Bronchial epithelial cell (primary cell): ENCODE measurements at regions not wholly inside any gene's neighbourhood (a gene's known extent, or its start where the extent isn't known, plus 50 kb on each side); places are given as distances from the start of the nearest gene placed in this dataset.

ENCODE experiments used
- DNase-seq: peaks from one replicate; pipeline ENCODE4 v3.0.0-alpha.2; 2010; ENCODE audit warnings: low read depth
- FAIRE-seq: peaks from 2 replicates; lab custom pipeline; 2011; peaks lifted over from hg19 to GRCh38; lab: Jason Lieb, UNC
- H3K27me3 ChIP-seq: 2 replicates; pipeline ENCODE4 v1.5.1; 2011; ENCODE audit warnings: low read length; ENCODE audit not compliant: control insufficient read depth, insufficient read depth
- H3K36me3 ChIP-seq: 2 replicates; pipeline ENCODE4 v1.5.1; 2011; ENCODE audit warnings: low read length; ENCODE audit not compliant: control insufficient read depth, insufficient read depth
- H3K4me3 ChIP-seq: 2 replicates; pipeline ENCODE4 v1.5.1; 2011; ENCODE audit warnings: mild to moderate bottlenecking, low read depth, low read length, control low read depth
- TF ChIP-seq, protein P1 (sequence below): IDR thresholded peaks from 2 replicates; pipeline ENCODE4 v1.5.1; 2011; ENCODE audit warnings: mild to moderate bottlenecking, moderate library complexity, low read length, control low read depth, inconsistent platforms; ENCODE audit not compliant: insufficient read depth, severe bottlenecking

DNA sequence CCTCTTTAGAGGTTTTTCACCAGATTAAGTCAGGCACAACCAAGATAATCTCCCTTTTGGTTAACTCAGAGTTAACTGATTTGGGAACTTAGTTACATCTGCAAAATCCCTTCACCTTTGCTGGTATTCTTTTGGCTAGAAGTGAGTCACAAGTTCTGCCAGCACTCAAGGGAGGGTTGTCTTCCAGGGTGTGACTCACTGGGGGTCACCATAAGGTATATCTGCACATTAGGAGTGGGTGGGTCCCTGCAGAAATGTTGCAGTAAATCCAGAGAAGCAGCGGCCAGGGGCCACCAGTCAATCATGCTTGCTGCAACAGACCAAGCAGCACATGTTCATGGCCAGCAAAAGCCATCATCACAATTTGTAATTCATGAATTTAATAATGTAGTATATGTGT lies 59.8 kb upstream of the MAML3 start:
- no peak for FAIRE-seq
- TF ChIP-seq, protein P1, sequence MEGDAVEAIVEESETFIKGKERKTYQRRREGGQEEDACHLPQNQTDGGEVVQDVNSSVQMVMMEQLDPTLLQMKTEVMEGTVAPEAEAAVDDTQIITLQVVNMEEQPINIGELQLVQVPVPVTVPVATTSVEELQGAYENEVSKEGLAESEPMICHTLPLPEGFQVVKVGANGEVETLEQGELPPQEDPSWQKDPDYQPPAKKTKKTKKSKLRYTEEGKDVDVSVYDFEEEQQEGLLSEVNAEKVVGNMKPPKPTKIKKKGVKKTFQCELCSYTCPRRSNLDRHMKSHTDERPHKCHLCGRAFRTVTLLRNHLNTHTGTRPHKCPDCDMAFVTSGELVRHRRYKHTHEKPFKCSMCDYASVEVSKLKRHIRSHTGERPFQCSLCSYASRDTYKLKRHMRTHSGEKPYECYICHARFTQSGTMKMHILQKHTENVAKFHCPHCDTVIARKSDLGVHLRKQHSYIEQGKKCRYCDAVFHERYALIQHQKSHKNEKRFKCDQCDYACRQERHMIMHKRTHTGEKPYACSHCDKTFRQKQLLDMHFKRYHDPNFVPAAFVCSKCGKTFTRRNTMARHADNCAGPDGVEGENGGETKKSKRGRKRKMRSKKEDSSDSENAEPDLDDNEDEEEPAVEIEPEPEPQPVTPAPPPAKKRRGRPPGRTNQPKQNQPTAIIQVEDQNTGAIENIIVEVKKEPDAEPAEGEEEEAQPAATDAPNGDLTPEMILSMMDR: no peak
- Histone ChIP-seq H3K36me3 (no peaks in the 10 kb centered on the region), H3K27me3 (no peaks in the 10 kb centered on the region), H3K4me3 (no peak overlapping the region)
- DNase-seq: peak; percentile 77

DNA sequence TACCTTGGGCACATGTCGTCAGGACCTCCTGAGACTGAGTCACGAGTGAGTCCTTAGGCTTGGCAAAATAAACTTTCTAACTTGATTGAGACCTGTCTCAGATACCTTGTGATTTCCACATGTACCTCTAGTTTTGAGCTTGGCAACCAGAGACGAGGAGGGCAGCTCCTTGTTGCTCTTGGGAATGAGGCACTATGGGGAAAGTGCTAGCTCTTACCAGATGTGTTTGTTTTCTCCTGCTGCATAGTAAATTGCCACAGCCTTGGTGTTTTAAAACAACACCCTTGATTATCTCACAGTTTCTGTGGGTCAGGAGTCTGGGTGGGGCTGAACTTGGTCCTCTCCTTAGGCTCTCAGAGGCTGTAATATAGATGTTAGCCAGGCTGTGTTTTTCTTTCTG lies 59.1 kb upstream of the MAML3 start:
- FAIRE-seq (peak; percentile 52), DNase-seq (peak; percentile 49)
- H3K27me3 ChIP-seq: no peaks in the 10 kb centered on the region
- no peak overlapping the region for H3K4me3 ChIP-seq
- H3K36me3 ChIP-seq: no peaks in the 10 kb centered on the region
- TF ChIP-seq, protein P1: no peak

DNA sequence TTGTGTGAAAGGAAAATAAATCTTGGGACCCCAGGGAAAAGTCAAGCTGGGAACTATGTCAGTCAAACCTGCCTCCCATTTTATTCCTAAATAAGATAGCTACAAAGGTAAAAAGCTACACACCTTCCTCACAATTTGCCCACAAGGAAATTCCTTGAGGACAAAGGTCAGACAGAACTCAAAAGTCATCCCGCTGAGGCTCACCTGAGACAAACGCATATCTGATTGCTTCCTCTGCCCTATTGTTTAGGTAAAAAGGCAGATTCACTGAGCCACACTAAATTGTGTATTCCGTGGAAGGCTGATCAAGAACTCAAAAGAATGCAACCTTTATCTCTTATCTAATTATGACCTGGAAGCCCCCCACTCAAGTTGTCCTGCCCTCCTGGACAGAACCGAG lies 58.7 kb upstream of the MAML3 start:
- Histone ChIP-seq H3K36me3 (no peaks in the 10 kb centered on the region), H3K27me3 (no peaks in the 10 kb centered on the region), H3K4me3 (no peak overlapping the region)
- DNase-seq: no peak
- no peak for FAIRE-seq
- TF ChIP-seq, protein P1: no peak

- DNase-seq (no peak), FAIRE-seq (no peak)
- Histone ChIP-seq H3K27me3 (no peaks in the 10 kb centered on the region), H3K4me3 (no peak overlapping the region), H3K36me3 (no peaks in the 10 kb centered on the region)
- TF ChIP-seq, protein P1: no peak
These were observed 58.2 kb upstream of the MAML3 start for GRCh38 chr4:140212194-140212593.

GRCh38 chr4:140211693-140212092 lies 57.7 kb upstream of the MAML3 start:
- H3K4me3 ChIP-seq: no peak overlapping the region
- no peak for FAIRE-seq
- TF ChIP-seq, protein P1: no peak
- no peaks in the 10 kb centered on the region for H3K36me3 ChIP-seq
- no peak for DNase-seq
- no peaks in the 10 kb centered on the region for H3K27me3 ChIP-seq

DNA sequence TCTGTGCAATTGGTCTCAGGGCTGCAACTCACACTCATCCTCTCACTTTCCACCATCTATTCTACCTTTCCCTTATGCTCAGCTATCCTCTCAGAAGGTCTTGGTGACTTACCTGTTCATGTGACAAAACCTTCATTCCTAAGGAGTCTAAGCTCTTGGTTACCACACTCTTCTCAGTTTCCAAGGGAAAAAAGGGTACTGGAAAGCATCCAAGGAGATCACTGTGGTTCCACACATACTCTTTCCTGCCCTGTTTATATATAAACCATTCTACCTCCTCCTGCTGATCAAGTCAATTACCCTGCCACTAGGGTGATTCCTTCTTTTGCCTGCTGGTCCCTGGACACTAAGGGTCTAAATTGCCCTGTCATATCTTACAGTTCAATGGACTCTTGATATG lies 57.2 kb upstream of the MAML3 start:
- FAIRE-seq: no peak
- TF ChIP-seq, protein P1: no peak

More for the DNA sequence above, 57.2 kb upstream of the MAML3 start:
- Histone ChIP-seq H3K4me3 (no peak overlapping the region), H3K27me3 (no peaks in the 10 kb centered on the region), H3K36me3 (no peaks in the 10 kb centered on the region)
- no peak for DNase-seq
